ENCODE measurements at regions not wholly inside any gene's neighbourhood (a gene's known extent, or its start where the extent isn't known, plus 50 kb on each side); places are given as distances from the start of the nearest gene placed in this dataset.

GRCh38 chr9:86821006-86821845, 126.1 kb downstream of the GAS1 start:
- TF ChIP-seq CTCF (IDR thresholded peaks at IDR 0.05), result no peak
- TF ChIP-seq POLR2A (IDR thresholded peaks at IDR 0.05), result no peak
